IPS-18a (cell line): ENCODE measurements at regions not wholly inside any gene's neighbourhood (a gene's known extent, or its start where the extent isn't known, plus 50 kb on each side); places are given as distances from the start of the nearest gene placed in this dataset.
A peak's percentile ranks its signal among the peaks of the same experiment; 100 is the strongest.
"Not testable (repeated sequence)": the region's sequence is repeated elsewhere in the genome, so short reads cannot be mapped to it uniquely, and the experiment has no call there.

ENCODE experiments used
- H3K27ac ChIP-seq: one replicate; pipeline ENCODE4 v1.5.1; 2013; ENCODE audit warnings: low read length
- H3K27me3 ChIP-seq: one replicate; pipeline ENCODE4 v1.6.1; 2013; ENCODE audit warnings: mild to moderate bottlenecking, low read length; ENCODE audit not compliant: control insufficient read depth, insufficient read depth
- H3K36me3 ChIP-seq: one replicate; pipeline ENCODE4 v1.6.1; 2013; ENCODE audit warnings: low read depth, low read length; ENCODE audit not compliant: control insufficient read depth
- H3K4me1 ChIP-seq: one replicate; pipeline ENCODE4 v1.6.1; 2013; ENCODE audit warnings: low read depth, low read length; ENCODE audit not compliant: control insufficient read depth
- H3K4me3 ChIP-seq: one replicate; pipeline ENCODE4 v1.5.1; 2013; ENCODE audit warnings: low read length
- H3K9ac ChIP-seq: one replicate; pipeline ENCODE4 v1.6.1; 2013; ENCODE audit warnings: mild to moderate bottlenecking, low read length, moderate library complexity
- H3K9me3 ChIP-seq: one replicate; pipeline ENCODE4 v1.6.1; 2013; ENCODE audit warnings: low read depth, low read length; ENCODE audit not compliant: control insufficient read depth

DNA sequence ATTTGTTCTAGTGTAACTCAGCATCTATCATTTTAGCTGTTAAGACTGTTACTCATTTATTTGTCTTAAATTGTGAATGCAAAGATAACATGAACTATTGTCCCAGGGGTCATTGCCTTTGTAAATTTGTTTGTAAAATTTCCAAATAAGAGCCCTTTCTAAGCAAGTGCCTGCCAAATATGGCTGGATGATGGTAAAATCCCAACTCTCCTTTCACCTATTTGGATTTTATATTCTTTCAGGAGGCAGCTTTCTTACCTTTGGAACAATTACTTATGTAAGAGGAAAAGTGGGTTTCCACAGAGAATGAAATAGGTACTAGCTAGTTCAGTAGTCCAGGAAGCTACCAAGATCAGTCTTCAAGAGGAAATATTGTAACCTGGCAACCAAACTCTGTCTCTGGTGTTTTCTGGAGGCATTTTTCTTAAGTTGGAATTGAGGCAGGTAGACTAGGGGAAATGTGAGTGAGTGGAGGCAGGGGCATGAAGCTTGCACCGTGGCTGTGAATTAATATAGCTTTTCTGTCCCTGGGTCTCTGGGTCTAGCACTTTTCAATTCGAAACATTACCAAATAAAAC is 88.5 kb upstream of the XIST start:
- no peaks in the 10 kb centered on the region for H3K36me3 ChIP-seq
- no peak overlapping the region for H3K27ac ChIP-seq
- H3K27me3 ChIP-seq = no peaks in the 10 kb centered on the region
- peaks cover 5% of the 10 kb centered on the region for H3K4me1 ChIP-seq
- H3K9ac ChIP-seq = no peak overlapping the region
- no peak overlapping the region for H3K4me3 ChIP-seq
- H3K9me3 ChIP-seq = no peaks in the 10 kb centered on the region

DNA sequence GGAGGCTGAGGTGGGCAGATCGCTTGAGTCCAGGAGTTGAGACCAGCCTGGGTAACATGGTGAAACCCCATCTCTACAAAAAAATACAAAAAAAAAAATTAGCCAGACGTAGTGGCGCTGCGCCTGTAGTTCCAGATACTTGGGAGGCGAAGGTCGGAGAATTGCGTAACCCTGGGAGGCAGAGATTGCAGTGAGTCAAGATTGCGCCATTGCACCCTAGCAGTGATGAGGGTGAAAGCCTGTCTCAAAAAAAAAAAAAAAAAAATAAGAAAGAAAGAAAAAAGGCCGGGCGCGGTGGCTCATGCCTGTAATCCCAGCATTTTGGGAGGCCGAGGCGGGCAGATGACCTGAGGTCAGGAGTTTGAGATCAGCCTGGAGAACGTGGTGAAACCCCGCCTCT is 85.3 kb upstream of the XIST start:
- not testable (repeated sequence) for H3K4me1 ChIP-seq, H3K27ac ChIP-seq, H3K9ac ChIP-seq, H3K9me3 ChIP-seq, H3K4me3 ChIP-seq, H3K36me3 ChIP-seq, H3K27me3 ChIP-seq

DNA sequence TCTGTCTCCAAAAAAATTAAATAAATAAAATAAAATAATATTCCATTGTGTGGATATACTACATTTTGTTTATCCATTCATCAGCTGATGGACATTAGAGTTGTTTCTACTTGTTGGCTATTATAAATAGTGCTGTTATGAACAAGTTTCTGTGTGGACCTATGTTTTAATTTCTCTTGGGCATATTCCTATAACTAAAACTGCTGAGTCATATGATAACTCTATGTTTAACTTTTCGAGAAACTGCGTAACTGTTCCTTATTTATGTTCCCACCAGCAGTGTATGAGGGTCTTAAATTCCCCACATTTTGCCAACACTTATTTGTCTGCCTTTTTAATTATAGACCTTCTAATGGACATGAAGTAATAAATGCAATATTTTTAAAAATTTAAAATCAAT is 80.0 kb upstream of the XIST start:
- no peaks in the 10 kb centered on the region for H3K36me3 ChIP-seq
- no peaks in the 10 kb centered on the region for H3K9me3 ChIP-seq
- no peak overlapping the region for H3K9ac ChIP-seq
- no peaks in the 10 kb centered on the region for H3K27me3 ChIP-seq
- no peak overlapping the region for H3K4me3 ChIP-seq
- H3K27ac ChIP-seq = no peak overlapping the region
- no peaks in the 10 kb centered on the region for H3K4me1 ChIP-seq

DNA sequence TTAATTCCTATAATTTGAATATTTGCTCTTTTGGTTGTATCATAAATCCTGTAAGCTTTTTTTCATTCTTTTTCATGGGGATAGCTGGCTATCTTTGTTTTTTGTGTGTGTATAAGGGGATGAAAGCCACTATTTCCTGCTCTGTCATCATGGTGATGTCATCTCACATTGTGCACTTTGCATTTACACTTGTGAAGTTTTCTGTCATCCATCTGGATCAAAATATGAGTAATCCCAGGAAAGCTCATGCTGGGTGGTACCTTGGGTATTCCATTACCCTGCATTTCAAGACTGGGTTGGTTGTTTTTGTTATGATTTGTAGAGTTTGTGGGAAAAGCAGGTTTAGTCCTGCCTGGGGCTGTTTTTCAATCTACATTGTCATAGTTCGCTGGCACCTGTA is 77.8 kb upstream of the XIST start:
- H3K4me3 ChIP-seq = no peak overlapping the region
- H3K36me3 ChIP-seq = no peaks in the 10 kb centered on the region
- H3K9ac ChIP-seq = no peak overlapping the region
- H3K27ac ChIP-seq = no peak overlapping the region
- no peaks in the 10 kb centered on the region for H3K9me3 ChIP-seq
- H3K4me1 ChIP-seq = no peaks in the 10 kb centered on the region
- no peaks in the 10 kb centered on the region for H3K27me3 ChIP-seq

DNA sequence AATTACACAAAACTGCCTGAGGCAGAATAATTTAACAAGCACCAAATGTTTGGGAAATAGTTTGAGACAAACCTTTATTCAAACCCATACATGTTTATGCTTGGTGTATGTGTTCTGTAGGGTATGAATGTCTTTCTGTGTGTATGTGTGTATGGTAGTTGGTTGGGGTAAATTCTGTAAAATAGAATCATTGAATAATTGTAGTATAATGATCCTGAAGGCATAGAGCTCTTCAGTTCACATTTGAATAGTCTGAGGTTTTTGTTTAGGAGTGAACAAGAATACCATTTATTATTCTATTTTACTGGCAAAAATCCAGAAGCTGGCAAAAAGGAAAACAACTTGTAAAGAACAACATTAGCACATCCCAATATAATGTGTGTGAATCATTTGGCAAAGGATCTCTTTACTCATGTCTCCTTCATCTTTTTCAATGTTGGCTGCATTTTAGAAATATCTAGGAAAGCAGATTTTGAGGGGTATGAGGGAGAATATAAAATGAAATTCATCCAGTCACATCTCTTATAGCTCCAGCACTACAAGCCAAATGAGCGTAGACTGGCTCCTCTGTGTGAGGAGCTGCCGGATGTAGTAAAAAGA is 70.4 kb upstream of the XIST start:
- Histone ChIP-seq H3K27me3 (no peaks in the 10 kb centered on the region), H3K4me1 (peaks cover 2% of the 10 kb centered on the region), H3K27ac (no peak overlapping the region), H3K36me3 (no peaks in the 10 kb centered on the region), H3K9ac (no peak overlapping the region), H3K4me3 (no peak overlapping the region), H3K9me3 (no peaks in the 10 kb centered on the region)

DNA sequence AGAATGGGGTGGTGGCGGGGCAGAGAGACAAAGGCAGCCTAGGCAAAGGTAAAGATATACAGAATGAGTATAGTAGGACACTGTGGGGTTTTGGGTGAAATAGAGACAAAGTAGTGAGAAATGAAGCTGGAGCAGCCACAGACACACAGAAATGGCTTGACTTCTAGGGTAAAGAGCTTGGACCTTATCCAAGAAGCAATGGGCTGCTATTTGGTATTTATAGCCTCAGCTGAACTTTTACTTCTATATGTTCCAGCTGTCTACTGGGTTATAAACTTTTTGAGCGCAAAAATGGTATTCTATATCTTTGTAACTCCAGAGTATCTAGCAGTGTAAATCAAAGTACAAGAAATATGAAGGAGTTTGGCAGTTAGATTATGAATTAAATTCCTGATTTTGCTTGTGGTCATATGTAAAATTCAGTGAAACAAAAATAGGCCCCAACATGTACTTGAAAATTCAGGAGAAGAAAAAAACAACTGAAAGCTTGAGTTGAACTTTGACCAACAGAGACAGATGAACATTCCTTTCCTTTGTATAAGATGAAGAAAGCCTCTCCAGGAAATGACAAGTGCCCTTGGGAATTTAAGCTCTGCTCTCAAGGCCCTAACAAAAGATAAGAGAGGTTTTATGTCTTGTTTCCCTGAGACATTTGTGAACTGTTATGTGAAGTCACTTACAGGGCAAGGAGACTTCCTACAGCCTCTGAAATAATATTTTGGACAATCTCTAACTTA is 64.6 kb upstream of the XIST start:
- peak overlapping the region; percentile 11 for H3K4me3 ChIP-seq
- H3K9ac ChIP-seq = no peak overlapping the region
- no peaks in the 10 kb centered on the region for H3K36me3 ChIP-seq
- H3K9me3 ChIP-seq = no peaks in the 10 kb centered on the region
- peak overlapping the region; percentile 60 for H3K27ac ChIP-seq
- peaks cover 26% of the 10 kb centered on the region for H3K4me1 ChIP-seq
- H3K27me3 ChIP-seq = no peaks in the 10 kb centered on the region

DNA sequence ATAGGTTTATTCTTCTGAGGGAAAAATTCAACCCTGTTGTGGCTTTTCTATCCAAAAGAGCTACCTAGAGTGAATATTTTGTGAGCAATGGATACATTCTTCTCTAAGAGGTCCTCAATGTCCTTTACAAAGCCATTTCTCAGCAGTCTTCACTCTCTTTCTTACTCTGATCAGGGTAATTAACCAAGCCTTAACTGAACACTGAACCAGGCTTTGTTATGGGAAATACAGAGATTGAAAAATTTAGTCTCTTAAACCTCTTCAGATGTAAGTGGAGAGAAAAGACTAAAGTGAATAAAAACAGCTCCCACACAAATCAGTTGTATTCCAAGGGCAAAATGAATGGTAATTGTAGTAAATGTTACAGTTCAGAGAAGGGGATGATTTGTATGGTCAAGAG is 64.0 kb upstream of the XIST start:
- Histone ChIP-seq H3K9ac (no peak overlapping the region), H3K4me1 (peaks cover 26% of the 10 kb centered on the region), H3K36me3 (no peaks in the 10 kb centered on the region), H3K27me3 (no peaks in the 10 kb centered on the region), H3K4me3 (no peak overlapping the region), H3K9me3 (no peaks in the 10 kb centered on the region), H3K27ac (peak overlapping the region; percentile 60)

DNA sequence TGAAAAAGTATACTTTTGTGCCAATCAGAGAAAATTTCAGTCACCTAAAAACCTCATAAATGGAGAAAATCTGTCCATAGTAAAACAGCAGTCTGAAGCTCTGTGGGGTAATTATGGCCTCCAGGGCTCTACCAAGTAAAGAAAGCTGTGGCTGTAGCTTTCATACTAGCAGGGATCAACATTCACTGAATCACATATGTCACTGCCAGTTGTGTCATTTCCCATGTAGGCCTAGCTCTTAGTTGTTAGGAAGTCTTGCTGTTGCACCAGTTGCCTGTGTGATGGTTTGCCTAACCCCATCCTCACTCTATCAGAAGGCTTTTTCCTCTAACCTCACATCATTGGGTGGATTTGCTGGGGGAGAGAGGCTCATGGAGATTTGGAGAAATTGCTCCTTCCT is 62.3 kb upstream of the XIST start:
- H3K4me1 ChIP-seq = peaks cover 29% of the 10 kb centered on the region

DNA sequence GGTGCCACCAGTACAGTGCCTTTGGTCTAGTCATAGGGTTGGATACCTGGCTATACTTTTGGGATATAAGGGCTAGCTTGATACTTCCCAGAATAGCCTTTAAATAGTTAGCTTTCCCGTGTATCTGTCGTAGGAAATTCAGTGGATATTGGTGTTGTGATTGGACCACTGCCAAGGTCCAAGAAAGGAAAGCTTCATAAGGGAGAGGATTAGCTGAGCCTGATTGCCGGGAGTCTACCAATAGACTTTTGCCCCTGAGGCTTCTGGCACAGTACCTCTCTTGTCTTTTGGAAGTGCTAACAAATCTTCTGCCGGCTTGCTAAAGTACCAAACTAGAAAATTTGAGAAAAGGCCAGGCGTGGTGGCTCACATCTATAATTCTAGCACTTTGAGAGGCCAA is 61.1 kb upstream of the XIST start:
- H3K27ac ChIP-seq = no peak overlapping the region

More for the DNA sequence above, 62.3 kb upstream of the XIST start:
- not testable (repeated sequence) for H3K9ac ChIP-seq, H3K27ac ChIP-seq, H3K9me3 ChIP-seq, H3K36me3 ChIP-seq, H3K4me3 ChIP-seq, H3K27me3 ChIP-seq

DNA sequence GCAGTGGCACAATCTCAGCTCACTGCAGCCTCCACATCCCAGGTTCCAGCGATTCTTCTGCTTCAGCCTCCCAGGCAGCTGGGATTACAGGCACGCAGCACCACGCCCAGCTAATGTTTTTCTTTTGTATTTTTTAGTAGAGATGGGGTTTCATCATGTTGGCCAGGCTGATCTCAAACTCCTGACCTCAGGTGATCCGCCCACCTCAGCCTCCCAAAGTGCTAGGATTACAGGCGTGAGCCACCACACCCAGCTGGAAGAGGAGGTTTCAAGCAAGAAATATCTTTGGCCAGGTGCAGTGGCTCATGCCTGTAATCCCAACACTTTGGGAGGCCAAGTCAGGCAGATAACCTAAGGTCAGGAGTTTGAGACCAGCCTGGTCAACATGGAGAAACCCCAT is 59.4 kb upstream of the XIST start:
- H3K4me1 ChIP-seq = peaks cover 17% of the 10 kb centered on the region
- H3K27me3 ChIP-seq, H3K9me3 ChIP-seq, H3K9ac ChIP-seq, H3K4me3 ChIP-seq, H3K27ac ChIP-seq, H3K36me3 ChIP-seq: not testable (repeated sequence)

More for the DNA sequence above, 61.1 kb upstream of the XIST start:
- no peaks in the 10 kb centered on the region for H3K9me3 ChIP-seq
- H3K4me1 ChIP-seq = peaks cover 29% of the 10 kb centered on the region
- no peak overlapping the region for H3K9ac ChIP-seq
- H3K4me3 ChIP-seq = no peak overlapping the region
- H3K36me3 ChIP-seq = no peaks in the 10 kb centered on the region
- no peaks in the 10 kb centered on the region for H3K27me3 ChIP-seq

DNA sequence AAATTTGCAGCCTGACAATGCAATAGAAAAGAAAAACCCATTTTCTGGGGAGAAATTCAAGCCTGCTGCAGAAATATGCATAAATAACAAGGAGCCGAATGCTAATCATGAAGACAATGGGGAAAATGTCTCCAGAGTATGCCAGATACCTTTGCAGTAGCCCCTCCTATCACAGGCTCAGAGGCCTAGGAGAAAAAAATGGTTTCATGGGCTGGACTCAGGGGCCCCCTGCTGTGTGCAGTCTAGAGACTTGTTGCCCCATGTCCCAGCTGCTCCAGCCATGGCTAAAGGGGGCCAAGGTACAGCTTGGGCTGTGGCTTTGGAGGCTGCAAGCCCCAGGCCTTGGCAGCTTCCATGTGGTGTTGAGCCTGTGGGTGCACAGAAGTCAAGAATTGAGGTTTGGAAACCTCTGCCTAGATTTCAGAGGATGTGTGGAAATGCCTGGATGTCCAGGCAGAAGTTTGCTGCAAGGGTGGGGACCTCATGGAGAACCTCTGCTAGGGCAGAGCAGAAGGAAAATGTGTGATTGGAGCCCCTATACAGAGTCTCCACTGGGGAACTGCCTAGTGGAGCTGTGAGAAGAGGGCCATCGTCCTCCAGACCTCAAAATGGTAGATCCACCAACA is 53.3 kb upstream of the XIST start:
- H3K9ac ChIP-seq, H3K27me3 ChIP-seq, H3K4me1 ChIP-seq, H3K27ac ChIP-seq, H3K36me3 ChIP-seq, H3K4me3 ChIP-seq: not testable (repeated sequence)
- H3K9me3 ChIP-seq = peaks cover 12% of the 10 kb centered on the region
